ENCODE measurements at regions not wholly inside any gene's neighbourhood (a gene's known extent, or its start where the extent isn't known, plus 50 kb on each side); places are given as distances from the start of the nearest gene placed in this dataset.

DNA sequence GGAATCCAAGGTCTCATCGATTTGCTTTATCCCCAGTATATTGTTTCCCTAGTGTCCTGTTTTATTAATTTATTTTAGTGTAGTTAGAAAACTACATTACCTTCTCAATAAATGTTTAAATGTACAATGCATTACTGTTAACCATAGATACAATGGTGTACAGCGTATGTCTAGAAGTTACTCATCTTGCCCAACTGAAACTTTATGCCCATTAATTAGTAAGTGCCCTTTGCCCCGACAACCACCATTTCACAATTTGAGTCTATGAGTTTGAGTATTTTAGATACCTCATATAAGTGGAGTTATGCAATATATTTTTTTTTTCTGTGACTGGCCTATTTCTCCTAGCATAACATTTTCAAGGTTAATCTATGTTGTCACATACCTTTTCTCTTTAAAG lies 1343.0 kb upstream of the SLC39A10 start:
- Histone ChIP-seq H3K36me3 (ENCODE audit: insufficient read depth, low read length) (no peaks in the 10 kb centered on the region), H4K20me1 (ENCODE audit: insufficient read depth, low read length) (no peaks in the 10 kb centered on the region), H3K79me2 (ENCODE audit: insufficient read depth, low read depth, low read length) (no peaks in the 10 kb centered on the region), H3K4me1 (ENCODE audit: insufficient read depth, low read length, poor library complexity, severe bottlenecking) (no peaks in the 10 kb centered on the region), H3K4me3 (ENCODE audit: low read depth, low read length, poor library complexity, severe bottlenecking) (no peak overlapping the region), H3K27ac (ENCODE audit: low read depth, low read length, poor library complexity, severe bottlenecking) (no peak overlapping the region), H3K4me2 (ENCODE audit: low read length) (no peak overlapping the region), H3K9me3 (ENCODE audit: low read length) (no peaks in the 10 kb centered on the region), H3K9me2 (ENCODE audit: insufficient read depth, low read length) (no peaks in the 10 kb centered on the region), H2AFZ (ENCODE audit: low read length) (no peak overlapping the region)
- ChIA-PET CTCF (ENCODE audit: unreplicated experiment) (no interaction called here), POLR2A (no interaction called here)
- intact Hi-C loops (cut with micrococcal nuclease; ENCODE audit: unreplicated experiment): no loop called here
- DNase-seq (ENCODE audit: low spot score): no peak
- BruUV-seq (replicated peaks): no TSS peak
- TF ChIP-seq, protein P1, sequence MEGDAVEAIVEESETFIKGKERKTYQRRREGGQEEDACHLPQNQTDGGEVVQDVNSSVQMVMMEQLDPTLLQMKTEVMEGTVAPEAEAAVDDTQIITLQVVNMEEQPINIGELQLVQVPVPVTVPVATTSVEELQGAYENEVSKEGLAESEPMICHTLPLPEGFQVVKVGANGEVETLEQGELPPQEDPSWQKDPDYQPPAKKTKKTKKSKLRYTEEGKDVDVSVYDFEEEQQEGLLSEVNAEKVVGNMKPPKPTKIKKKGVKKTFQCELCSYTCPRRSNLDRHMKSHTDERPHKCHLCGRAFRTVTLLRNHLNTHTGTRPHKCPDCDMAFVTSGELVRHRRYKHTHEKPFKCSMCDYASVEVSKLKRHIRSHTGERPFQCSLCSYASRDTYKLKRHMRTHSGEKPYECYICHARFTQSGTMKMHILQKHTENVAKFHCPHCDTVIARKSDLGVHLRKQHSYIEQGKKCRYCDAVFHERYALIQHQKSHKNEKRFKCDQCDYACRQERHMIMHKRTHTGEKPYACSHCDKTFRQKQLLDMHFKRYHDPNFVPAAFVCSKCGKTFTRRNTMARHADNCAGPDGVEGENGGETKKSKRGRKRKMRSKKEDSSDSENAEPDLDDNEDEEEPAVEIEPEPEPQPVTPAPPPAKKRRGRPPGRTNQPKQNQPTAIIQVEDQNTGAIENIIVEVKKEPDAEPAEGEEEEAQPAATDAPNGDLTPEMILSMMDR (conservative IDR thresholded peaks at IDR 0.05; ENCODE audit: low read length): no peak
- no peak for TF ChIP-seq EZH2phosphoT487 (IDR thresholded peaks at IDR 0.05; ENCODE audit: borderline replicate concordance, low read depth, low read length)

DNA sequence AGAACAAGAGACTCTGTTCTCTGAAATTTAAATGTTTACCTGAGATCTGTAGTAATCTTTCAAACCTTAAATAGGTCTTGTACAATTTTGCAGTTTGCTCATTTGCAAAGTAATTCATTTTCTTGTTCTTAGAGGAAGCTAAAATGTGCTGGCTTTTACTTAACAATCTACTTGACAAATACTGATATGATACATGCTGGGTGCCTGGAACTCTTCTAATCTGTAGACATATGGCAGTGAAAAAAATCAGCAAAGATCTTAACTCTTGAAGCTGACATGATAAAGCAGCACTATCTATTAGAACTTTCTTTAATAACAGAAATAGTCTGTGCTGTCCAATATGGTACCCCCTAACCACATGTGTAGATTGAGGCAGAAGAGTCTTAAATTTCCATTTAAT lies 1352.8 kb upstream of the SLC39A10 start:
- Histone ChIP-seq H3K4me3 (ENCODE audit: low read depth, low read length, poor library complexity, severe bottlenecking) (no peak overlapping the region), H3K36me3 (ENCODE audit: insufficient read depth, low read length) (no peaks in the 10 kb centered on the region), H3K9me3 (ENCODE audit: low read length) (no peaks in the 10 kb centered on the region), H3K4me2 (ENCODE audit: low read length) (no peak overlapping the region), H3K9me2 (ENCODE audit: insufficient read depth, low read length) (no peaks in the 10 kb centered on the region), H4K20me1 (ENCODE audit: insufficient read depth, low read length) (no peaks in the 10 kb centered on the region), H3K79me2 (ENCODE audit: insufficient read depth, low read depth, low read length) (no peaks in the 10 kb centered on the region), H2AFZ (ENCODE audit: low read length) (no peak overlapping the region), H3K27ac (ENCODE audit: low read depth, low read length, poor library complexity, severe bottlenecking) (no peak overlapping the region), H3K4me1 (ENCODE audit: insufficient read depth, low read length, poor library complexity, severe bottlenecking) (no peaks in the 10 kb centered on the region)
- intact Hi-C loops (cut with micrococcal nuclease; ENCODE audit: unreplicated experiment): no loop called here
- no peak for DNase-seq (ENCODE audit: low spot score)
- TF ChIP-seq EZH2phosphoT487 (IDR thresholded peaks at IDR 0.05; ENCODE audit: borderline replicate concordance, low read depth, low read length): no peak
- TF ChIP-seq, protein P1 (conservative IDR thresholded peaks at IDR 0.05; ENCODE audit: low read length): no peak
- ChIA-PET POLR2A (no interaction called here), CTCF (ENCODE audit: unreplicated experiment) (no interaction called here)
- BruUV-seq (replicated peaks): no TSS peak

DNA sequence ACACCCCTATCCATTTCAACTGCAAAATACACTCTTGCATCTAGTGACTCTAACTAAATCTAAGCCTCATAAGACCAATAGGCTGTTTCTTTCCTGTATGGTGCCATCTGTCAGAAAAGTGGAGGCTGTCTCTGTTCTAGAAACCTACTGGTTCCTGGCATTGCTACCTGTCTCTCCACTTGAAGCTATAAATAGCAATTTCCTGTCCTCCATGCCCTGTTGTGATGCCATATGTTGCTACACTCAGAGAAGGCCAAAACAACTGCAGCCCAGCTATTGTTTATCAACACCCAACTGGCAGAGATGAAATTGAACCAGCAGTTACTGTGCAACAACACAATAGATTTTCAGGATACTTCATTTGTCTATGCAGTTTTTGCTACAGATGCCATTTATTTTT lies 1355.1 kb upstream of the SLC39A10 start:
- intact Hi-C loops (cut with micrococcal nuclease; ENCODE audit: unreplicated experiment): no loop called here
- POLR2A ChIA-PET: interaction anchor here (0.7 kb wide), 1 partner anchor 309 kb away, joined by 3 read pairs; no protein-coding TSS in a partner anchor
- CTCF ChIA-PET (ENCODE audit: unreplicated experiment): no interaction called here
- no peak for TF ChIP-seq EZH2phosphoT487 (IDR thresholded peaks at IDR 0.05; ENCODE audit: borderline replicate concordance, low read depth, low read length)
- TF ChIP-seq, protein P1 (conservative IDR thresholded peaks at IDR 0.05; ENCODE audit: low read length): no peak
- Histone ChIP-seq H3K4me2 (ENCODE audit: low read length) (no peak overlapping the region), H3K79me2 (ENCODE audit: insufficient read depth, low read depth, low read length) (no peaks in the 10 kb centered on the region), H3K9me2 (ENCODE audit: insufficient read depth, low read length) (no peaks in the 10 kb centered on the region), H3K27ac (ENCODE audit: low read depth, low read length, poor library complexity, severe bottlenecking) (no peak overlapping the region), H2AFZ (ENCODE audit: low read length) (no peak overlapping the region), H3K9me3 (ENCODE audit: low read length) (no peaks in the 10 kb centered on the region), H3K36me3 (ENCODE audit: insufficient read depth, low read length) (no peaks in the 10 kb centered on the region), H3K4me1 (ENCODE audit: insufficient read depth, low read length, poor library complexity, severe bottlenecking) (no peaks in the 10 kb centered on the region), H3K4me3 (ENCODE audit: low read depth, low read length, poor library complexity, severe bottlenecking) (no peak overlapping the region), H4K20me1 (ENCODE audit: insufficient read depth, low read length) (no peaks in the 10 kb centered on the region)
- no peak for DNase-seq (ENCODE audit: low spot score)
- no TSS peak for BruUV-seq (replicated peaks)
